Panc1 (cell line): ENCODE measurements at regions not wholly inside any gene's neighbourhood (a gene's known extent, or its start where the extent isn't known, plus 50 kb on each side); places are given as distances from the start of the nearest gene placed in this dataset.

Source experiments
- CTCF ChIP-seq: fragments of 450-650 bp; IDR thresholded peaks from 2 replicates; pipeline ENCODE4 v1.5.1; 2017; ENCODE audit warnings: mild to moderate bottlenecking
- POLR2AphosphoS5 ChIP-seq: IDR thresholded peaks from 2 replicates; pipeline ENCODE4 v1.6.1; 2012; ENCODE audit warnings: mild to moderate bottlenecking, low read depth, low read length, moderate library complexity
- REST ChIP-seq, 2 experiments: IDR thresholded peaks; 2 replicates each; pipeline ENCODE4 v1.6.1; 2011 to 2012; ENCODE audit warnings: low read depth in 2 of 2, control low read depth in 1 of 2, low read length in 1 of 2, mild to moderate bottlenecking in 1 of 2, moderate library complexity in 1 of 2; ENCODE audit not compliant: insufficient read depth in 1 of 2

- TF ChIP-seq CTCF: no peak
- no peak for TF ChIP-seq POLR2AphosphoS5
- TF ChIP-seq REST (IDR thresholded peaks at IDR 0.05; ENCODE audit: insufficient read depth in 1 of 2, low read depth in 2 of 2, low read length in 1 of 2): no peak
Observed at GRCh38 chr10:36794981-36795380, 330.4 kb upstream of the ANKRD30A start.
